Loucy (cell line): ENCODE measurements at regions not wholly inside any gene's neighbourhood (a gene's known extent, or its start where the extent isn't known, plus 50 kb on each side); places are given as distances from the start of the nearest gene placed in this dataset.

Source experiments
- H2AFZ ChIP-seq: fragments of 200-600 bp; sonication (generic); 2 replicates; pipeline ENCODE4 v1.6.0; 2016; ENCODE audit warnings: antibody characterized with exemption, mild to moderate bottlenecking, low read length, moderate library complexity
- H3F3A ChIP-seq: fragments of 200-600 bp; 2 replicates; pipeline ENCODE4 v1.6.0; 2016; ENCODE audit warnings: antibody characterized with exemption, low read depth, mild to moderate bottlenecking
- H3K27me3 ChIP-seq: fragments of 200-600 bp; sonication (generic); 2 replicates; pipeline ENCODE4 v1.6.1; 2014; ENCODE audit warnings: low read length, mild to moderate bottlenecking; ENCODE audit not compliant: insufficient read depth, poor library complexity, severe bottlenecking
- H3K36me3 ChIP-seq: fragments of 200-600 bp; sonication (generic); 2 replicates; pipeline ENCODE4 v1.6.1; 2016; ENCODE audit warnings: low read length; ENCODE audit not compliant: insufficient read depth
- H3K4me1 ChIP-seq: fragments of 200-600 bp; sonication (generic); 2 replicates; pipeline ENCODE4 v1.5.1; 2014; ENCODE audit warnings: low read length, mild to moderate bottlenecking; ENCODE audit not compliant: insufficient read depth, poor library complexity, severe bottlenecking
- H3K4me2 ChIP-seq: fragments of 200-600 bp; sonication (generic); 2 replicates; pipeline ENCODE4 v1.6.0; 2014; ENCODE audit warnings: antibody characterized with exemption, low read length, low read depth, mild to moderate bottlenecking; ENCODE audit not compliant: poor library complexity, severe bottlenecking
- H3K4me3 ChIP-seq: fragments of 200-600 bp; sonication (generic); 2 replicates; pipeline ENCODE4 v1.5.1; 2014; ENCODE audit warnings: low read length, mild to moderate bottlenecking, mixed read lengths; ENCODE audit not compliant: poor library complexity, severe bottlenecking
- H3K79me2 ChIP-seq: fragments of 200-600 bp; sonication (generic); 2 replicates; pipeline ENCODE4 v1.6.1; 2014; ENCODE audit warnings: low read length; ENCODE audit not compliant: insufficient read depth
- H3K9ac ChIP-seq: fragments of 200-600 bp; sonication (generic); 2 replicates; pipeline ENCODE4 v1.6.0; 2014; ENCODE audit warnings: mild to moderate bottlenecking, low read depth, low read length, moderate library complexity; ENCODE audit not compliant: poor library complexity, severe bottlenecking
- H3K9me2 ChIP-seq: fragments of 200-600 bp; sonication (generic); replicated peaks from 2 replicates; pipeline ENCODE4 v1.6.1; 2016; ENCODE audit warnings: low read depth, low read length, mixed read lengths
- H3K9me3 ChIP-seq: fragments of 200-600 bp; sonication (generic); 2 replicates; pipeline ENCODE4 v1.6.1; 2014; ENCODE audit warnings: mild to moderate bottlenecking, antibody characterized with exemption, low read length, low read depth; ENCODE audit not compliant: insufficient read depth
- H4K20me1 ChIP-seq: fragments of 200-600 bp; sonication (generic); 2 replicates; pipeline ENCODE4 v1.6.0; 2014; ENCODE audit warnings: antibody characterized with exemption, low read length, mild to moderate bottlenecking; ENCODE audit not compliant: insufficient read depth, poor library complexity, severe bottlenecking
- EZH2phosphoT487 ChIP-seq: fragments of 200-600 bp; IDR thresholded peaks from 2 replicates; pipeline ENCODE4 v1.6.1; 2018; ENCODE audit warnings: antibody characterized with exemption, mild to moderate bottlenecking, moderate library complexity, borderline replicate concordance
- TF ChIP-seq, protein P1 (sequence below): fragments of 200-600 bp; sonication (generic); conservative IDR thresholded peaks from 2 replicates; pipeline ENCODE4 v1.5.1; 2014; ENCODE audit warnings: mild to moderate bottlenecking, antibody characterized with exemption, low read length

DNA sequence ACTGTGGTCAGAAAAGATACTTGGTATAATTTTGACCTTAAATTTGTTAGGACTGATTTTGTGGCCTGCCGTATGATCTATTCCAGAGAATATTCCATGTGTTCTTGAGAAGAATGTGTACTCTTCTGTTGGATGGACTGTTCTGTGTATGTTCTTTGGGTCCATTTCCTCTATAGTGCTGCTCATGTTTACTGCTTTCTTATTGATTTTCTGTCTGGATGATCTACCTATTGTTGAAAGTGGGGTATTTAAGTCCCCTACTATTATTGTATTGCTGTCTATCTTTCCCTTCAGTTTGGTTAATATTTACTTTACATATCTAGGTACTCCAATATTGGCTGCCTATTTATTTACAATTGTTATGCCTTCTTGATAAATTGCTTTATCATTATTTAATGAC is 298.4 kb downstream of the BCKDHB start:
- H3K4me1 ChIP-seq = no peaks in the 10 kb centered on the region
- H3K79me2 ChIP-seq = no peaks in the 10 kb centered on the region
- H2AFZ ChIP-seq = no peak overlapping the region
- no peaks in the 10 kb centered on the region for H3K9me3 ChIP-seq
- H4K20me1 ChIP-seq = no peaks in the 10 kb centered on the region
- no peak overlapping the region for H3K9ac ChIP-seq
- no peaks in the 10 kb centered on the region for H3K27me3 ChIP-seq
- no peak for TF ChIP-seq EZH2phosphoT487
- TF ChIP-seq, protein P1, sequence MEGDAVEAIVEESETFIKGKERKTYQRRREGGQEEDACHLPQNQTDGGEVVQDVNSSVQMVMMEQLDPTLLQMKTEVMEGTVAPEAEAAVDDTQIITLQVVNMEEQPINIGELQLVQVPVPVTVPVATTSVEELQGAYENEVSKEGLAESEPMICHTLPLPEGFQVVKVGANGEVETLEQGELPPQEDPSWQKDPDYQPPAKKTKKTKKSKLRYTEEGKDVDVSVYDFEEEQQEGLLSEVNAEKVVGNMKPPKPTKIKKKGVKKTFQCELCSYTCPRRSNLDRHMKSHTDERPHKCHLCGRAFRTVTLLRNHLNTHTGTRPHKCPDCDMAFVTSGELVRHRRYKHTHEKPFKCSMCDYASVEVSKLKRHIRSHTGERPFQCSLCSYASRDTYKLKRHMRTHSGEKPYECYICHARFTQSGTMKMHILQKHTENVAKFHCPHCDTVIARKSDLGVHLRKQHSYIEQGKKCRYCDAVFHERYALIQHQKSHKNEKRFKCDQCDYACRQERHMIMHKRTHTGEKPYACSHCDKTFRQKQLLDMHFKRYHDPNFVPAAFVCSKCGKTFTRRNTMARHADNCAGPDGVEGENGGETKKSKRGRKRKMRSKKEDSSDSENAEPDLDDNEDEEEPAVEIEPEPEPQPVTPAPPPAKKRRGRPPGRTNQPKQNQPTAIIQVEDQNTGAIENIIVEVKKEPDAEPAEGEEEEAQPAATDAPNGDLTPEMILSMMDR = no peak
- no peak overlapping the region for H3K4me3 ChIP-seq
- no peaks in the 10 kb centered on the region for H3K36me3 ChIP-seq
- H3K4me2 ChIP-seq = no peak overlapping the region
- H3F3A ChIP-seq = no peaks in the 10 kb centered on the region
- H3K9me2 ChIP-seq = no peaks in the 10 kb centered on the region

DNA sequence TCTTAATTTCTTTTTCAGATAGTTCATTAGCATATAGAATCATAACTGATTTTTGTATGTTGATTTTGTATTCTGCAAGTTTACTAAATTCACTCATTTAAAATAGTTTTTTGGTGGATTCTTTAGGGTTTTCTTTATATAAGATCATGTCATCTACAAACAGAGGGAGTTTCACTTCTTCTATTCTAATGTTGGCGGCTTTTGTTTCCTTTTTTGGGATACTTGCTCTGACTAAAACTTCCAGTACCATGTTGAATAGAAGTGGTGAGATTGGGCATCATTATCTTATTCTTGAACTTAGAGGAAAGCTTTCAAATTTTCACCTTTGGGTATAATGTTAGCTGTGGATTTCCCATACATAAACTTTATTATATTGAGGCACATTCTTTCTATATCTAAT is 296.9 kb downstream of the BCKDHB start:
- Histone ChIP-seq H3K4me3 (no peak overlapping the region), H3K4me2 (no peak overlapping the region), H3F3A (no peaks in the 10 kb centered on the region), H3K79me2 (no peaks in the 10 kb centered on the region), H3K9me3 (no peaks in the 10 kb centered on the region), H3K36me3 (no peaks in the 10 kb centered on the region), H3K4me1 (no peaks in the 10 kb centered on the region), H4K20me1 (no peaks in the 10 kb centered on the region), H2AFZ (no peak overlapping the region), H3K9me2 (no peaks in the 10 kb centered on the region), H3K9ac (no peak overlapping the region), H3K27me3 (no peaks in the 10 kb centered on the region)
- TF ChIP-seq EZH2phosphoT487 = no peak
- TF ChIP-seq, protein P1 = no peak

DNA sequence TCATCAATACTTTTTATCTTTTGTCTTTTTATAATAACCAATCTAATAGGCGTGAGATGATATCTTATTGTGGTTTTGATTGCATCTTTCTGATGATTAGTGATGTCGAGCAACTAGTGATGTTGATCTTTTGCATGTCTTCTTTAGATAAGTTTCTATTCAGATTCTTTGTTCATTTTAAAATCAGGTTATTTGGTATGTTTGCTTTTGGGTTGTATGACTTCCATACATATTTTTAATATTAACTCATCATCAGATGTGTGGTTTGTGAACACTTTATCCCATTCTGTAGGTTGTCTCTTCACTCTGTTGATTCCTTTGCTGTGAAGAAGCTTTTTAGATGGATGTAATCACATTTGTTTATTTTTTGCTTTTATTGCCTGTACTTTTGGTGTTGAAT is 295.8 kb downstream of the BCKDHB start:
- H3F3A ChIP-seq = no peaks in the 10 kb centered on the region
- no peak overlapping the region for H3K9ac ChIP-seq
- H2AFZ ChIP-seq = no peak overlapping the region
- no peak for TF ChIP-seq EZH2phosphoT487
- TF ChIP-seq, protein P1 = no peak
- no peak overlapping the region for H3K4me3 ChIP-seq
- no peaks in the 10 kb centered on the region for H4K20me1 ChIP-seq
- H3K36me3 ChIP-seq = no peaks in the 10 kb centered on the region
- no peak overlapping the region for H3K4me2 ChIP-seq
- no peaks in the 10 kb centered on the region for H3K9me2 ChIP-seq
- no peaks in the 10 kb centered on the region for H3K4me1 ChIP-seq
- no peaks in the 10 kb centered on the region for H3K27me3 ChIP-seq
- H3K9me3 ChIP-seq = no peaks in the 10 kb centered on the region
- H3K79me2 ChIP-seq = no peaks in the 10 kb centered on the region
